ENCODE measurements at regions not wholly inside any gene's neighbourhood (a gene's known extent, or its start where the extent isn't known, plus 50 kb on each side); places are given as distances from the start of the nearest gene placed in this dataset.

DNA sequence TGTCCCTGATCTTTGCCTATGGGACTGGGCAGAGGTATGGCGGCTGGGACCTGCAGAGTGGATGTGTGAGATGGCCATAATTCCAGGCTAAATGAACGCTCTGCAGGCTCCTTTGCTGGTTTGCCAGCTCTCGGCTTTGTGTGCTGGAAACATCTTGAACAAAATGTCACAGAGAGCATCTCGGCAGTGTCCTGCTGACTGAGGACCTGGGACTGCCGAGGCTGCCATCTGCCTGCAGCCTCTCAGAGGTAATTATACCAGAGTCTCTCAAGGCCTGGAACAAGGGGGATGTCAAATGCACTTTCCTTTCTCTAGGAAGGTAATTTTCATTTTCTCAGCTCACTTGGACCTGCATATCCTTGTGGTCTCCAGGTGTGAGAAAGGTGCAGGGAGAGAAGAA, 354.2 kb downstream of the PDCD6IP start:
- TF ChIP-seq CTCF (IDR thresholded peaks at IDR 0.05) = no peak
- TF ChIP-seq POLR2A (IDR thresholded peaks at IDR 0.05) = no peak
